ENCODE measurements at regions not wholly inside any gene's neighbourhood (a gene's known extent, or its start where the extent isn't known, plus 50 kb on each side); places are given as distances from the start of the nearest gene placed in this dataset.
A peak's percentile ranks its signal among the peaks of the same experiment; 100 is the strongest.

GRCh38 chr4:32607978-32608377 lies 1887.8 kb downstream of the PCDH7 start:
- Histone ChIP-seq H3K27me3 (no peaks in the 10 kb centered on the region), H3K4me1 (no peaks in the 10 kb centered on the region), H3K36me3 (no peaks in the 10 kb centered on the region), H3K4me3 (no peak overlapping the region), H3K9me3 (replicated peaks) (peaks cover 17% of the 10 kb centered on the region), H3K27ac (no peak overlapping the region)
- no peak for DNase-seq

- Histone ChIP-seq H3K9me3 (replicated peaks) (peaks cover 3% of the 10 kb centered on the region; the same call in 1 of the 2 replicates), H3K27me3 (no peaks in the 10 kb centered on the region)
These were observed 1904.9 kb downstream of the PCDH7 start for GRCh38 chr4:32624943-32625603.

GRCh38 chr4:32625687-32626337 lies 1905.6 kb downstream of the PCDH7 start:
- no peaks in the 10 kb centered on the region for H3K4me1 ChIP-seq
- H3K36me3 ChIP-seq, result no peaks in the 10 kb centered on the region
- no peaks in the 10 kb centered on the region for H3K27me3 ChIP-seq
- H3K9me3 ChIP-seq (replicated peaks), result peaks cover 3% of the 10 kb centered on the region; the same call in 1 of the 2 replicates
- no peak for DNase-seq
- H3K4me3 ChIP-seq, result no peak overlapping the region
- H3K27ac ChIP-seq, result no peak overlapping the region

More at GRCh38 chr4:32624943-32625603, 1904.9 kb downstream of the PCDH7 start:
- H3K4me1 ChIP-seq, result no peaks in the 10 kb centered on the region
- no peak overlapping the region for H3K27ac ChIP-seq
- H3K4me3 ChIP-seq, result no peak overlapping the region
- no peaks in the 10 kb centered on the region for H3K36me3 ChIP-seq
- DNase-seq, result no peak

GRCh38 chr4:32631831-32632230 lies 1911.7 kb downstream of the PCDH7 start:
- no peak for DNase-seq
- Histone ChIP-seq H3K27ac (no peak overlapping the region), H3K4me1 (no peaks in the 10 kb centered on the region), H3K4me3 (no peak overlapping the region), H3K36me3 (no peaks in the 10 kb centered on the region), H3K27me3 (no peaks in the 10 kb centered on the region), H3K9me3 (replicated peaks) (peaks cover 3% of the 10 kb centered on the region; the same call in 1 of the 2 replicates)

GRCh38 chr4:32633421-32633820 lies 1913.3 kb downstream of the PCDH7 start:
- no peak for DNase-seq
- no peaks in the 10 kb centered on the region for H3K4me1 ChIP-seq
- no peaks in the 10 kb centered on the region for H3K36me3 ChIP-seq
- H3K27me3 ChIP-seq, result no peaks in the 10 kb centered on the region
- H3K27ac ChIP-seq, result no peak overlapping the region
- H3K4me3 ChIP-seq, result no peak overlapping the region
- H3K9me3 ChIP-seq (replicated peaks), result no peaks in the 10 kb centered on the region

GRCh38 chr4:32645653-32646052 lies 1925.5 kb downstream of the PCDH7 start:
- Histone ChIP-seq H3K27ac (no peak overlapping the region), H3K4me1 (no peaks in the 10 kb centered on the region), H3K9me3 (replicated peaks) (0 out of 2 replicates have a peak, but pooled peaks cover 3% of the 10 kb centered on the region), H3K36me3 (no peaks in the 10 kb centered on the region), H3K27me3 (no peaks in the 10 kb centered on the region), H3K4me3 (no peak overlapping the region)
- DNase-seq, result peak in 1 of 2 experiments; percentile 12

- Histone ChIP-seq H3K4me1 (no peaks in the 10 kb centered on the region), H3K27me3 (no peaks in the 10 kb centered on the region), H3K36me3 (no peaks in the 10 kb centered on the region), H3K4me3 (no peak overlapping the region), H3K27ac (no peak overlapping the region), H3K9me3 (replicated peaks) (no peaks in the 10 kb centered on the region)
- DNase-seq, result no peak
These were observed 1937.8 kb downstream of the PCDH7 start for GRCh38 chr4:32658019-32658418.

- Histone ChIP-seq H3K36me3 (no peaks in the 10 kb centered on the region), H3K4me3 (no peak overlapping the region), H3K4me1 (no peaks in the 10 kb centered on the region), H3K27me3 (no peaks in the 10 kb centered on the region), H3K27ac (no peak overlapping the region), H3K9me3 (replicated peaks) (peaks cover 5% of the 10 kb centered on the region)
- no peak for DNase-seq
These were observed 1941.1 kb downstream of the PCDH7 start for GRCh38 chr4:32661229-32661628.

- H3K4me3 ChIP-seq, result no peak overlapping the region
- H3K27ac ChIP-seq, result no peak overlapping the region
- H3K27me3 ChIP-seq, result no peaks in the 10 kb centered on the region
- H3K9me3 ChIP-seq (replicated peaks), result peaks cover 5% of the 10 kb centered on the region
- no peak for DNase-seq
- no peaks in the 10 kb centered on the region; the same call in 1 of the 2 replicates for H3K36me3 ChIP-seq
- H3K4me1 ChIP-seq, result no peaks in the 10 kb centered on the region
These were observed 1942.6 kb downstream of the PCDH7 start for GRCh38 chr4:32662803-32663202.

GRCh38 chr4:32672359-32672758 lies 1952.2 kb downstream of the PCDH7 start:
- no peak overlapping the region for H3K4me3 ChIP-seq
- no peaks in the 10 kb centered on the region; the same call in 1 of the 2 replicates for H3K36me3 ChIP-seq
- H3K27me3 ChIP-seq, result no peaks in the 10 kb centered on the region
- H3K4me1 ChIP-seq, result no peaks in the 10 kb centered on the region
- H3K27ac ChIP-seq, result no peak overlapping the region
- no peaks in the 10 kb centered on the region for H3K9me3 ChIP-seq (replicated peaks)
- no peak for DNase-seq

- no peaks in the 10 kb centered on the region for H3K27me3 ChIP-seq
- no peak overlapping the region for H3K27ac ChIP-seq
- H3K4me3 ChIP-seq, result no peak overlapping the region
- DNase-seq, result no peak
- H3K9me3 ChIP-seq (replicated peaks), result no peaks in the 10 kb centered on the region
- H3K4me1 ChIP-seq, result no peaks in the 10 kb centered on the region
- no peaks in the 10 kb centered on the region for H3K36me3 ChIP-seq
These were observed 1960.8 kb downstream of the PCDH7 start for GRCh38 chr4:32680946-32681345.

- H3K36me3 ChIP-seq, result no peaks in the 10 kb centered on the region
- H3K27ac ChIP-seq, result no peak overlapping the region
- H3K27me3 ChIP-seq, result no peaks in the 10 kb centered on the region; the same call in 1 of the 2 replicates
- no peak for DNase-seq
- H3K9me3 ChIP-seq (replicated peaks), result no peaks in the 10 kb centered on the region
- no peak overlapping the region for H3K4me3 ChIP-seq
- no peaks in the 10 kb centered on the region for H3K4me1 ChIP-seq
These were observed 1964.0 kb downstream of the PCDH7 start for GRCh38 chr4:32684160-32684559.

- Histone ChIP-seq H3K4me1 (no peaks in the 10 kb centered on the region), H3K4me3 (no peak overlapping the region), H3K36me3 (no peaks in the 10 kb centered on the region), H3K27me3 (no peaks in the 10 kb centered on the region; the same call in 1 of the 2 replicates), H3K9me3 (replicated peaks) (no peaks in the 10 kb centered on the region), H3K27ac (no peak overlapping the region)
- no peak for DNase-seq
These were observed 1966.0 kb downstream of the PCDH7 start for GRCh38 chr4:32686123-32686522.

- H3K4me1 ChIP-seq, result no peaks in the 10 kb centered on the region
- H3K9me3 ChIP-seq (replicated peaks), result no peaks in the 10 kb centered on the region
- H3K27me3 ChIP-seq, result no peaks in the 10 kb centered on the region; the same call in 1 of the 2 replicates
- no peaks in the 10 kb centered on the region for H3K36me3 ChIP-seq
- DNase-seq, result no peak
- H3K27ac ChIP-seq, result no peak overlapping the region
- no peak overlapping the region for H3K4me3 ChIP-seq
These were observed 1969.3 kb downstream of the PCDH7 start for GRCh38 chr4:32689518-32689917.

GRCh38 chr4:32697281-32697814 lies 1977.2 kb downstream of the PCDH7 start:
- no peak for DNase-seq
- H3K4me1 ChIP-seq, result no peaks in the 10 kb centered on the region

More at GRCh38 chr4:32697281-32697814, 1977.2 kb downstream of the PCDH7 start:
- Histone ChIP-seq H3K9me3 (replicated peaks) (no peaks in the 10 kb centered on the region), H3K4me3 (no peak overlapping the region), H3K27me3 (no peaks in the 10 kb centered on the region), H3K36me3 (no peaks in the 10 kb centered on the region), H3K27ac (no peak overlapping the region)
